ENCODE measurements at regions not wholly inside any gene's neighbourhood (a gene's known extent, or its start where the extent isn't known, plus 50 kb on each side); places are given as distances from the start of the nearest gene placed in this dataset.

- H3K9me1 ChIP-seq (replicated peaks; ENCODE audit: control insufficient read depth, extremely low read depth, insufficient read depth, low read length), result no peaks in the 10 kb centered on the region
- H4K20me1 ChIP-seq (replicated peaks; ENCODE audit: control insufficient read depth, extremely low read depth, insufficient read depth, low read length), result no peaks in the 10 kb centered on the region
- TF ChIP-seq CTCF (IDR thresholded peaks at IDR 0.05; ENCODE audit: extremely low read depth in 1 of 2, insufficient read depth in 1 of 2, low read depth in 1 of 2, low read length in 2 of 2), result no peak
- TF ChIP-seq POLR2AphosphoS5 (IDR thresholded peaks at IDR 0.05; ENCODE audit: insufficient read depth, low read depth, low read length), result no peak
- no peak for TF ChIP-seq MYC (IDR thresholded peaks at IDR 0.05; ENCODE audit: low read depth, low read length)
- TF ChIP-seq EZH2 (IDR thresholded peaks at IDR 0.05; ENCODE audit: borderline replicate concordance, low read depth, low read length, severe bottlenecking), result no peak
- no peak for TF ChIP-seq GATA2 (IDR thresholded peaks at IDR 0.05; ENCODE audit: insufficient read depth, insufficient read length, low read depth, low read length)
- TF ChIP-seq POLR2A (IDR thresholded peaks at IDR 0.05; ENCODE audit: low read depth, low read length), result no peak
- TF ChIP-seq JUN (IDR thresholded peaks at IDR 0.05; ENCODE audit: borderline replicate concordance, insufficient read depth, insufficient read length, low read depth), result no peak
- TF ChIP-seq, protein P1, sequence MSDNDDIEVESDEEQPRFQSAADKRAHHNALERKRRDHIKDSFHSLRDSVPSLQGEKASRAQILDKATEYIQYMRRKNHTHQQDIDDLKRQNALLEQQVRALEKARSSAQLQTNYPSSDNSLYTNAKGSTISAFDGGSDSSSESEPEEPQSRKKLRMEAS (IDR thresholded peaks at IDR 0.05; ENCODE audit: insufficient read depth, insufficient read length), result no peak
- no peak for TF ChIP-seq FOS (IDR thresholded peaks at IDR 0.05; ENCODE audit: borderline replicate concordance, insufficient read depth, low read length)
- dilution Hi-C loops (cut with MboI; ENCODE audit: extremely low pct_ligation_motif_present, low sequenced_read_pairs), result no loop called here
- ChIA-PET POLR2A (no interaction called here), CTCF (no interaction called here)
- no peak overlapping the region for H3K9ac ChIP-seq (replicated peaks; ENCODE audit: extremely low read depth, insufficient read depth, low read length)
- BruUV-seq (replicated peaks), result no TSS peak
- intact Hi-C loops (cut with micrococcal nuclease), result no loop called here
- H3K4me2 ChIP-seq (ENCODE audit: insufficient read depth, low read length), result no peak overlapping the region
- no peak overlapping the region for H3K27ac ChIP-seq (ENCODE audit: insufficient read depth, low read depth, low read length)
- H3K9me3 ChIP-seq (replicated peaks; ENCODE audit: control insufficient read depth, insufficient read depth, low read length), result peaks cover 2% of the 10 kb centered on the region
- no peak for FAIRE-seq
- no peak overlapping the region for H3K4me3 ChIP-seq (replicated peaks in 1 of 3; ENCODE audit: insufficient read depth in 1 of 3, low read depth in 1 of 3, low read length in 3 of 3)
- no peaks in the 10 kb centered on the region for H3K27me3 ChIP-seq (ENCODE audit: control insufficient read depth in 2 of 2, insufficient read depth in 2 of 2, low read length in 2 of 2)
- no peak for DNase-seq (ENCODE audit: low read depth, low spot score)
- no peaks in the 10 kb centered on the region for H3K36me3 ChIP-seq (ENCODE audit: control insufficient read depth in 2 of 2, extremely low read depth in 1 of 2, insufficient read depth in 2 of 2, low read length in 2 of 2)
- no peaks in the 10 kb centered on the region for H3K79me2 ChIP-seq (ENCODE audit: control insufficient read depth, insufficient read depth, low read length)
- H2AFZ ChIP-seq (ENCODE audit: low read depth, low read length), result no peak overlapping the region
- H3K4me1 ChIP-seq (ENCODE audit: control insufficient read depth, extremely low read depth, insufficient read depth, low read length), result no peaks in the 10 kb centered on the region
These were observed 146.1 kb upstream of the POGK start for GRCh38 chr1:166693158-166693557.

All from endothelial cell of umbilical vein (primary cell).